ENCODE measurements at regions not wholly inside any gene's neighbourhood (a gene's known extent, or its start where the extent isn't known, plus 50 kb on each side); places are given as distances from the start of the nearest gene placed in this dataset.
"Not testable (repeated sequence)": the region's sequence is repeated elsewhere in the genome, so short reads cannot be mapped to it uniquely, and the experiment has no call there.

- Histone ChIP-seq H3K9me3 (ENCODE audit: low read length) (no peaks in the 10 kb centered on the region), H3K4me1 (ENCODE audit: insufficient read depth, low read length) (no peaks in the 10 kb centered on the region), H3K4me3 (ENCODE audit: low read length) (no peak overlapping the region), H3K4me2 (ENCODE audit: low read length) (no peak overlapping the region), H2AFZ (ENCODE audit: low read length) (no peak overlapping the region), H3K9ac (ENCODE audit: low read length) (no peak overlapping the region), H4K20me1 (ENCODE audit: low read length) (no peaks in the 10 kb centered on the region), H3K27me3 (ENCODE audit: low read length) (no peaks in the 10 kb centered on the region), H3K9me2 (replicated peaks; ENCODE audit: low read length) (no peaks in the 10 kb centered on the region), H3K36me3 (ENCODE audit: low read depth, low read length) (no peaks in the 10 kb centered on the region), H3K27ac (ENCODE audit: low read length) (no peak overlapping the region), H3F3A (ENCODE audit: low read length, unreplicated experiment) (no peaks in the 10 kb centered on the region), H3K79me2 (ENCODE audit: low read length) (no peaks in the 10 kb centered on the region)
- no peak for DNase-seq
- CTCF ChIA-PET = no interaction called here
- TF ChIP-seq, protein P1, sequence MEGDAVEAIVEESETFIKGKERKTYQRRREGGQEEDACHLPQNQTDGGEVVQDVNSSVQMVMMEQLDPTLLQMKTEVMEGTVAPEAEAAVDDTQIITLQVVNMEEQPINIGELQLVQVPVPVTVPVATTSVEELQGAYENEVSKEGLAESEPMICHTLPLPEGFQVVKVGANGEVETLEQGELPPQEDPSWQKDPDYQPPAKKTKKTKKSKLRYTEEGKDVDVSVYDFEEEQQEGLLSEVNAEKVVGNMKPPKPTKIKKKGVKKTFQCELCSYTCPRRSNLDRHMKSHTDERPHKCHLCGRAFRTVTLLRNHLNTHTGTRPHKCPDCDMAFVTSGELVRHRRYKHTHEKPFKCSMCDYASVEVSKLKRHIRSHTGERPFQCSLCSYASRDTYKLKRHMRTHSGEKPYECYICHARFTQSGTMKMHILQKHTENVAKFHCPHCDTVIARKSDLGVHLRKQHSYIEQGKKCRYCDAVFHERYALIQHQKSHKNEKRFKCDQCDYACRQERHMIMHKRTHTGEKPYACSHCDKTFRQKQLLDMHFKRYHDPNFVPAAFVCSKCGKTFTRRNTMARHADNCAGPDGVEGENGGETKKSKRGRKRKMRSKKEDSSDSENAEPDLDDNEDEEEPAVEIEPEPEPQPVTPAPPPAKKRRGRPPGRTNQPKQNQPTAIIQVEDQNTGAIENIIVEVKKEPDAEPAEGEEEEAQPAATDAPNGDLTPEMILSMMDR (conservative IDR thresholded peaks at IDR 0.05; ENCODE audit: low read depth, low read length) = no peak
- no peak for TF ChIP-seq EZH2 (IDR thresholded peaks at IDR 0.05; ENCODE audit: low read length, unreplicated experiment)
- POLR2A ChIA-PET (ENCODE audit: unreplicated experiment) = no interaction called here
- no peak for ATAC-seq
- intact Hi-C loops (cut with micrococcal nuclease) = no loop called here
- no TSS peak for BruUV-seq (replicated peaks)
Observed at GRCh38 chr4:134627366-134627765, 425.8 kb upstream of the PABPC4L start.

GRCh38 chr4:134624365-134624764 lies 422.8 kb upstream of the PABPC4L start:
- no peak overlapping the region for H2AFZ ChIP-seq (ENCODE audit: low read length)
- no peak overlapping the region for H3K27ac ChIP-seq (ENCODE audit: low read length)
- no peak for ATAC-seq
- POLR2A ChIA-PET (ENCODE audit: unreplicated experiment) = no interaction called here
- no peaks in the 10 kb centered on the region for H3K27me3 ChIP-seq (ENCODE audit: low read length)
- H3K4me2 ChIP-seq (ENCODE audit: low read length) = no peak overlapping the region
- H3K4me3 ChIP-seq (ENCODE audit: low read length) = no peak overlapping the region
- TF ChIP-seq, protein P1 (conservative IDR thresholded peaks at IDR 0.05; ENCODE audit: low read depth, low read length) = no peak
- TF ChIP-seq EZH2 (IDR thresholded peaks at IDR 0.05; ENCODE audit: low read length, unreplicated experiment) (no peak), EZH2phosphoT487 (IDR thresholded peaks at IDR 0.05; ENCODE audit: borderline replicate concordance, low read length) (no peak)
- no peaks in the 10 kb centered on the region for H3K36me3 ChIP-seq (ENCODE audit: low read depth, low read length)
- BruUV-seq (replicated peaks) = no TSS peak
- H3K9me3 ChIP-seq (ENCODE audit: low read length) = no peaks in the 10 kb centered on the region
- no peaks in the 10 kb centered on the region for H3K79me2 ChIP-seq (ENCODE audit: low read length)
- H3K4me1 ChIP-seq (ENCODE audit: insufficient read depth, low read length) = no peaks in the 10 kb centered on the region
- intact Hi-C loops (cut with micrococcal nuclease) = no loop called here
- no peak overlapping the region for H3K9ac ChIP-seq (ENCODE audit: low read length)
- H3K9me2 ChIP-seq (replicated peaks; ENCODE audit: low read length) = no peaks in the 10 kb centered on the region
- no peak for DNase-seq
- no peaks in the 10 kb centered on the region for H4K20me1 ChIP-seq (ENCODE audit: low read length)
- H3F3A ChIP-seq (ENCODE audit: low read length, unreplicated experiment) = no peaks in the 10 kb centered on the region
- CTCF ChIA-PET = no interaction called here

DNA sequence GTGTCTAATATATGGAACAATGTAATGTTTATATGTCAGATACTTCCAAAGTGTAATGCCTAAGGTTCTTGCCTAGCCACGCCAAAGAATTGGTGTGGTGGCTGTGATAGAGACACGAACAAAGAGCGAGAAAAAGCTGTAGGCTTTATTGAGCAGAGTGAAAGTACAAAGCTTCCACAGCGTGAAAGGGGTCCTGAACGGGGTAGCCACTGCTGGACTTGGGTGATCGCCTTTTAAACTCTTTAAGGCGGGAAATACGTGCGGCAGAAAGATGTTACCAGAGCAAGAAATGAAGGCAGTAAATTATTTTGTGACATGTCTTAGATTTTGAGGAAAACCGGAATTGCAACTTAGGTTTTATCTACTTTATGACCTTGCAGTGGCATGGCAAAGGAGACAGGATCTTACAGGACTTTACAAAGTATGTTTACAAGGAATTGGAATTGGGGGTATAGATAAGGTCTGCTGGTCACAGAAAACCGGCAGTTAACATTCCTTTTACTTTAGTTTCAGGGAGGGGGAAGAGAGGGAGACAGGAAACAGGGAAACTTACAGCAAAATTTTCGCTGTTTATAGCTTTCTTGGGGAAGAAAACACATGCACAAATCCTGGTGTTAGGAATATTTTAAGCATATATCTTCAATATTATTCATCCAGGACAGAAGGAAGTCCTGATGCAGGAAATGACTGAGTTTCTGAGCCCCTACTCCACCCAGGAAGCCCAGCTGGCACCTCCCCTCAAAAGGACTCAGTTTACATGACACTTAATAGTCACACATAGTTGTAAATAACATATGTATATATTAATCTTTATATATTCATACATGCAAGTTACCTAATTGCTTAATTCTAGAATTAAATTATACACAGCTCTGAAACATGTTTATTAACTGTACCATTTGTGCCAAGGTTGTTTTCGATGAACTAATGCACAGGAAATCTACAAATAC lies 421.3 kb upstream of the PABPC4L start:
- POLR2A ChIA-PET (ENCODE audit: unreplicated experiment) = interaction anchor here (0.6 kb wide), 1 partner anchor 9 kb away, joined by 3 read pairs; no protein-coding TSS in a partner anchor
- H3K4me3 ChIP-seq (ENCODE audit: low read length); H3K9me3 ChIP-seq (ENCODE audit: low read length); H2AFZ ChIP-seq (ENCODE audit: low read length); H3K9me2 ChIP-seq (replicated peaks; ENCODE audit: low read length); H3K27ac ChIP-seq (ENCODE audit: low read length); H3K4me1 ChIP-seq (ENCODE audit: insufficient read depth, low read length); H3F3A ChIP-seq (ENCODE audit: low read length, unreplicated experiment); H3K36me3 ChIP-seq (ENCODE audit: low read depth, low read length); H3K9ac ChIP-seq (ENCODE audit: low read length); CTCF ChIA-PET; H3K79me2 ChIP-seq (ENCODE audit: low read length); H3K27me3 ChIP-seq (ENCODE audit: low read length); H4K20me1 ChIP-seq (ENCODE audit: low read length); intact Hi-C loops (cut with micrococcal nuclease); BruUV-seq (replicated peaks): not testable (repeated sequence)
- DNase-seq = peak; percentile 11
- ATAC-seq = peak; percentile 33; the same call in 1 of the 2 replicates
- H3K4me2 ChIP-seq (ENCODE audit: low read length) = peak overlapping the region; percentile 26; the same call in 1 of the 2 replicates

All from PC-3 (cell line).